ENCODE measurements at regions not wholly inside any gene's neighbourhood (a gene's known extent, or its start where the extent isn't known, plus 50 kb on each side); places are given as distances from the start of the nearest gene placed in this dataset.
"Not testable (repeated sequence)": the region's sequence is repeated elsewhere in the genome, so short reads cannot be mapped to it uniquely, and the experiment has no call there.

DNA sequence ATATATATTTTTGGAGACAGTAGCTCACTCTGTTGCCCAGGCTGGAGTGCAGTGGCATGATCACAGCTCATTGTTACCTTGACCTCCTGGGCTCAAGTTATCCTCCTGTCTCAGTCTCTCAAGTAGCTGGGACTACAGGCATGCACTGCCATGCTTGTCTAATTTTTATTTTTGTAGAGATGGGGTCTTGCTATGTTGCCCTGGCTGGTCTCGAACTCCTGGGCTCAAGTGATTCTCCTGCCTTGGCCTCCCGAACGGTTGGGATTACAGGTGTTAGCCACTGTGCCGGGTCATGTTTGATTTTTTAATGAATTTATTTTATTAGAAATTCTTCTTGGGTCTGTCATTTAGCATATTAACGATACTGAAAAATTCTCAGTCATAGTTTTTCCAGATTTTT, 70.5 kb downstream of the TMEM270 start:
- Histone ChIP-seq H3K27me3 (no peaks in the 10 kb centered on the region), H3K4me1 (no peaks in the 10 kb centered on the region), H3K36me3 (no peaks in the 10 kb centered on the region), H3K9me3 (no peaks in the 10 kb centered on the region), H3K9ac (ENCODE audit: low read depth in 2 of 2, low read length in 2 of 2) (no peak overlapping the region), H3K27ac (no peak overlapping the region), H3K4me3 (no peak overlapping the region)
- intact Hi-C loops (cut with DNase I): no loop called here
- TF ChIP-seq, protein P1, sequence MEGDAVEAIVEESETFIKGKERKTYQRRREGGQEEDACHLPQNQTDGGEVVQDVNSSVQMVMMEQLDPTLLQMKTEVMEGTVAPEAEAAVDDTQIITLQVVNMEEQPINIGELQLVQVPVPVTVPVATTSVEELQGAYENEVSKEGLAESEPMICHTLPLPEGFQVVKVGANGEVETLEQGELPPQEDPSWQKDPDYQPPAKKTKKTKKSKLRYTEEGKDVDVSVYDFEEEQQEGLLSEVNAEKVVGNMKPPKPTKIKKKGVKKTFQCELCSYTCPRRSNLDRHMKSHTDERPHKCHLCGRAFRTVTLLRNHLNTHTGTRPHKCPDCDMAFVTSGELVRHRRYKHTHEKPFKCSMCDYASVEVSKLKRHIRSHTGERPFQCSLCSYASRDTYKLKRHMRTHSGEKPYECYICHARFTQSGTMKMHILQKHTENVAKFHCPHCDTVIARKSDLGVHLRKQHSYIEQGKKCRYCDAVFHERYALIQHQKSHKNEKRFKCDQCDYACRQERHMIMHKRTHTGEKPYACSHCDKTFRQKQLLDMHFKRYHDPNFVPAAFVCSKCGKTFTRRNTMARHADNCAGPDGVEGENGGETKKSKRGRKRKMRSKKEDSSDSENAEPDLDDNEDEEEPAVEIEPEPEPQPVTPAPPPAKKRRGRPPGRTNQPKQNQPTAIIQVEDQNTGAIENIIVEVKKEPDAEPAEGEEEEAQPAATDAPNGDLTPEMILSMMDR (IDR thresholded peaks at IDR 0.05): no peak
- DNase-seq: no peak

DNA sequence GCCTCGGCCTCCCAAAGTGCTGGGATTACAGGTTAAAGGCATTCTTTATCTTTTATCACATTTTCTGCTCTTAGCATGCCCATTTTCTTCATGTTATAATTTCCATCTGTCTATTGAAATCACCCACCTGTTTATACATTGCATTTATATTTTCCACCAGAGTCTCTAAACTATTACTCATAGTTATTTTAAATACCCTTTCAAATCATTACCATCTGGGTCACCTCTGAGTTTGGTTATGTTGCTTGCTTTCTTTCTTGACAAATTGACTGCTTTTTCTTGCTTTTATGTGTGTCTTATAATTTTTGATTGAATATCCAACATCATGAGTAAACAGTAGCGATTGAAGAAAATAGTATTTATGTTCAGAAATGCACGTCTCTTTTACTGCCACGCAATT, 71.4 kb downstream of the TMEM270 start:
- Histone ChIP-seq H3K4me3 (no peak overlapping the region), H3K36me3 (no peaks in the 10 kb centered on the region), H3K27me3 (no peaks in the 10 kb centered on the region), H3K9ac (ENCODE audit: low read depth in 2 of 2, low read length in 2 of 2) (no peak overlapping the region), H3K9me3 (no peaks in the 10 kb centered on the region), H3K4me1 (no peaks in the 10 kb centered on the region), H3K27ac (no peak overlapping the region)
- DNase-seq: no peak
- intact Hi-C loops (cut with DNase I): no loop called here
- TF ChIP-seq, protein P1 (IDR thresholded peaks at IDR 0.05): no peak

DNA sequence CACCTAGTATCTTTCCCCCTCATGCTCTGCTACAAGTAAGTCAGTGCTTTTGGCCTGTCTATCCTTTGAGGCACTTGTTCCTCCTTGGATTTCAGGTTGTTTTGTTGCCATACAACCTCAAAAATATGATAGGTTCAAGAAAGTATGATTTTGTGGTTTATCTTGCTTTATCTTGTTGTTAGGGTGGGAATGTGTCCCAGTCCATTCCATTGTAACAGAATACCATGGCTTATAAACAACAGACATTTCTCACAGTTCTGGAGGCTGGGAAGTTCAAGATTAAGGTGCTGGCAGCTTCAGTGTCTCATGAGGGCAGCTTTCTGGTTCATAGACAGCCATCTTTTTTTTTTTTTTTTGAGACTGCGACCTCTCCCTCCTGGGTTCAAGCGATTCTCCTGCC, 72.1 kb downstream of the TMEM270 start:
- H3K27me3 ChIP-seq: no peaks in the 10 kb centered on the region
- no peaks in the 10 kb centered on the region for H3K9me3 ChIP-seq
- no peaks in the 10 kb centered on the region for H3K36me3 ChIP-seq
- intact Hi-C loops (cut with DNase I): no loop called here
- H3K4me3 ChIP-seq: no peak overlapping the region
- no peaks in the 10 kb centered on the region for H3K4me1 ChIP-seq
- no peak overlapping the region for H3K27ac ChIP-seq
- no peak for DNase-seq
- TF ChIP-seq, protein P1 (IDR thresholded peaks at IDR 0.05): no peak
- no peak overlapping the region for H3K9ac ChIP-seq (ENCODE audit: low read depth in 2 of 2, low read length in 2 of 2)

DNA sequence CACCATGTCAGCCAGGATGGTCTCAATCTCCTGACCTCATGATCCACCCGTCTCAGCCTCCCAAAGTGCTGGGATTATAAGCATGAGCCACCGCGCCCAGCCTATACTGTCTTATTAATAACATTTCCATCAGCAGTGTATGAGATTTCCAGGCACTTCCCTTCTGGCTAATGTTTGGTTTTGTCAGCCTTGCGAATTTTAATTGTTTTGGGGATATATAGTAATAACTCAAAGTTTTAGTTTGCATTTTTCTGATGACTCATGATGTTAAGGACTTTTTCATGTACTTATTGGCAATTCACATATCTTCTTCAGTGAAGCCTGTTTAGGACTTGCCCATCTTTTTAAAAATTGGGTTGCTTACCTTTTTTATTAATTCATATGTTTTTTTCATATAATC, 76.0 kb downstream of the TMEM270 start:
- intact Hi-C loops (cut with DNase I): no loop called here
- Histone ChIP-seq H3K36me3 (no peaks in the 10 kb centered on the region), H3K9ac (ENCODE audit: low read depth in 2 of 2, low read length in 2 of 2) (no peak overlapping the region), H3K4me1 (no peaks in the 10 kb centered on the region), H3K4me3 (no peak overlapping the region), H3K27me3 (no peaks in the 10 kb centered on the region), H3K9me3 (no peaks in the 10 kb centered on the region), H3K27ac (no peak overlapping the region)
- no peak for DNase-seq
- TF ChIP-seq, protein P1 (IDR thresholded peaks at IDR 0.05): no peak

DNA sequence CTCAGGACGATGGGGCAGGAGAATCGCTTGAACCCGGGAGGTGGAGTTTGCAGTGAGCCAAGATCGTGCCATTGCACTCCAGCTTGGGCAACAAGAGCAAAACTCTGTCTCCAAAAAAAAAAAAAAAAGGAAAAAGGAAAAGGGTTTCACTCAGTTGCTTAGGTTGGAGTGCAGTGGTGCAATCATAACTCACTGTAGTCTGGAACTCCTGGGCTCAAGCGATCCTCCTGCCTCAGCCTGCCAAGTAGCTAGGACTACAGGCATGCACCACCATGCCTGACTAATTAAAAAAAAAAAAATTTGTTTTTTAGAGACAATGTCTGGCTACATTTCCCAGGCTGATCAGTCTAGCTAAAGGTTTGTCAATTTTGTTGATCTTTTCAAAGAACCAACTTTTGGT, 76.7 kb downstream of the TMEM270 start:
- H3K36me3 ChIP-seq; H3K9ac ChIP-seq (ENCODE audit: low read depth in 2 of 2, low read length in 2 of 2); H3K4me3 ChIP-seq; H3K4me1 ChIP-seq; DNase-seq; H3K9me3 ChIP-seq; H3K27me3 ChIP-seq; intact Hi-C loops (cut with DNase I); H3K27ac ChIP-seq: not testable (repeated sequence)

DNA sequence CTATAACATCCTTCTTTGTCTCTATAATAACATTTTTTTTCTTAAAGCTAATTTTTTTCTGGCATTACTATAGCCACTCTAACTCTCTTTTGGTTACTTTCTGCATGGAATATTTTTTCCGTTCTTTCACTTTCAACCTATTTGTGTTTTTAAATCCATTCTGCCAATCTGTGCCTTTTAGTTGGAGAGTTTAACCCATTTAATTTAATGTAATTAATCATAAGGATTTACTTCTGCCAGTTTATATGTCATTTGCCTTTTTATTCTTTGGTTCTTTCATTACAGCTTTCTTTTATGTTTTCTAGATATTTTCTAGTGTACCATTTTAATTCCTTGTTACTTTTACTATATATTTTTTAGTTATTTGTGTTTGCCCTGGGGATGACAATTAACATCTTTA, 78.6 kb downstream of the TMEM270 start:
- DNase-seq: no peak
- no peaks in the 10 kb centered on the region for H3K4me1 ChIP-seq
- TF ChIP-seq, protein P1 (IDR thresholded peaks at IDR 0.05): no peak
- H3K9ac ChIP-seq (ENCODE audit: low read depth in 2 of 2, low read length in 2 of 2): no peak overlapping the region
- intact Hi-C loops (cut with DNase I): no loop called here
- no peak overlapping the region for H3K27ac ChIP-seq
- no peaks in the 10 kb centered on the region for H3K27me3 ChIP-seq
- no peaks in the 10 kb centered on the region for H3K36me3 ChIP-seq
- no peaks in the 10 kb centered on the region for H3K9me3 ChIP-seq
- H3K4me3 ChIP-seq: no peak overlapping the region

All from colonic mucosa (tissue), 4 donors.